MV-4-11 (cell line): ENCODE measurements at regions not wholly inside any gene's neighbourhood (a gene's known extent, or its start where the extent isn't known, plus 50 kb on each side); places are given as distances from the start of the nearest gene placed in this dataset.
A peak's percentile ranks its signal among the peaks of the same experiment; 100 is the strongest.
"Not testable (repeated sequence)": the region's sequence is repeated elsewhere in the genome, so short reads cannot be mapped to it uniquely, and the experiment has no call there.

Experiments used
- DNase-seq: peaks from one replicate; lab custom pipeline; 2025; lab: John Stamatoyannopoulos, UW

GRCh38 chr7:153190986-153191385 is 431.4 kb downstream of the ACTR3B start:
- no peak for DNase-seq

- DNase-seq: no peak
Measured at GRCh38 chr7:153193144-153193595, 433.6 kb downstream of the ACTR3B start.

GRCh38 chr7:153217032-153217431 is 457.5 kb downstream of the ACTR3B start:
- DNase-seq: no peak

- no peak for DNase-seq
Measured at GRCh38 chr7:153224890-153225289, 465.3 kb downstream of the ACTR3B start.

GRCh38 chr7:153245136-153245535 is 485.6 kb downstream of the ACTR3B start:
- DNase-seq: not testable (repeated sequence)

- no peak for DNase-seq
Measured at GRCh38 chr7:153245809-153246208, 486.3 kb downstream of the ACTR3B start.

- no peak for DNase-seq
Measured at GRCh38 chr7:153247926-153248325, 488.4 kb downstream of the ACTR3B start.

- DNase-seq: no peak
Measured at GRCh38 chr7:153258686-153259085, 499.1 kb downstream of the ACTR3B start.

GRCh38 chr7:153276394-153276793 is 516.8 kb downstream of the ACTR3B start:
- no peak for DNase-seq

GRCh38 chr7:153286763-153287162 is 527.2 kb downstream of the ACTR3B start:
- no peak for DNase-seq

GRCh38 chr7:153290066-153290465 is 530.5 kb downstream of the ACTR3B start:
- DNase-seq: no peak

GRCh38 chr7:153297141-153297540 is 537.6 kb downstream of the ACTR3B start:
- no peak for DNase-seq

GRCh38 chr7:153301936-153302335 is 542.4 kb downstream of the ACTR3B start:
- DNase-seq: no peak

- no peak for DNase-seq
Measured at GRCh38 chr7:153320005-153320404, 560.5 kb downstream of the ACTR3B start.

- DNase-seq: no peak
Measured at GRCh38 chr7:153320681-153321080, 561.1 kb downstream of the ACTR3B start.

GRCh38 chr7:153322991-153323390 is 563.4 kb downstream of the ACTR3B start:
- DNase-seq: no peak

- DNase-seq: no peak
Measured at GRCh38 chr7:153324094-153324493, 564.5 kb downstream of the ACTR3B start.

- DNase-seq: no peak
Measured at GRCh38 chr7:153327683-153328082, 568.1 kb downstream of the ACTR3B start.

GRCh38 chr7:153331427-153331826 is 571.9 kb downstream of the ACTR3B start:
- no peak for DNase-seq

GRCh38 chr7:153354071-153354470 is 594.5 kb downstream of the ACTR3B start:
- DNase-seq: peak; percentile 96

- DNase-seq: no peak
Measured at GRCh38 chr7:153370092-153370491, 610.5 kb downstream of the ACTR3B start.

- DNase-seq: no peak
Measured at GRCh38 chr7:153380636-153381035, 621.1 kb downstream of the ACTR3B start.

- DNase-seq: peak; percentile 5
Measured at GRCh38 chr7:153381275-153382040, 621.9 kb downstream of the ACTR3B start.

GRCh38 chr7:153382641-153383101 is 623.1 kb downstream of the ACTR3B start:
- DNase-seq: no peak
